Keratinocyte (primary cell): ENCODE measurements at regions not wholly inside any gene's neighbourhood (a gene's known extent, or its start where the extent isn't known, plus 50 kb on each side); places are given as distances from the start of the nearest gene placed in this dataset.
A peak's percentile ranks its signal among the peaks of the same experiment; 100 is the strongest.

Source experiments
- DNase-seq: peaks from one replicate; pipeline ENCODE4 v3.0.0-alpha.2; 2011; ENCODE audit warnings: low read depth, missing footprints, low spot score
- FAIRE-seq: peaks from 2 replicates; lab custom pipeline; 2011; peaks lifted over from hg19 to GRCh38; lab: Jason Lieb, UNC
- H2AFZ ChIP-seq: 2 replicates; pipeline ENCODE4 v1.6.0; 2012; ENCODE audit warnings: low read length, control low read depth, inconsistent platforms; ENCODE audit not compliant: control insufficient read depth
- H3K27ac ChIP-seq: 2 replicates; pipeline ENCODE4 v1.5.1; 2011; ENCODE audit warnings: low read length; ENCODE audit not compliant: control insufficient read depth, insufficient read depth
- H3K27me3 ChIP-seq: 3 replicates; pipeline ENCODE4 v1.6.0; 2011; ENCODE audit warnings: low read length; ENCODE audit not compliant: control insufficient read depth, insufficient read depth; ENCODE audit errors: extremely low read depth
- H3K36me3 ChIP-seq, 2 experiments: 2 replicates in 1 of 2; 3 replicates in 1 of 2; pipeline ENCODE4 v1.5.1; 2011; ENCODE audit warnings: low read length in 2 of 2, mild to moderate bottlenecking in 1 of 2; ENCODE audit not compliant: control insufficient read depth in 2 of 2, insufficient read depth in 2 of 2; ENCODE audit errors: extremely low read depth in 1 of 2
- H3K4me1 ChIP-seq: 3 replicates; pipeline ENCODE4 v1.5.1; 2011; ENCODE audit warnings: low read length; ENCODE audit not compliant: control insufficient read depth, insufficient read depth; ENCODE audit errors: extremely low read depth
- H3K4me2 ChIP-seq: 3 replicates; pipeline ENCODE4 v1.6.0; 2011; ENCODE audit warnings: low read depth, low read length; ENCODE audit not compliant: control insufficient read depth, insufficient read depth; ENCODE audit errors: extremely low read depth
- H3K4me3 ChIP-seq, 3 experiments: fragments of 200-600 bp in 1 of 3; sonication (generic) in 1 of 3; 2 replicates in 2 of 3; 3 replicates in 1 of 3; pipeline ENCODE4 v1.5.1; 2011 to 2016; ENCODE audit warnings: low read length in 3 of 3, mild to moderate bottlenecking in 3 of 3, control low read depth in 2 of 3, inconsistent platforms in 1 of 3, low read depth in 1 of 3, mixed read lengths in 1 of 3, mixed run types in 1 of 3, moderate library complexity in 1 of 3; ENCODE audit not compliant: control insufficient read depth in 2 of 3, insufficient read depth in 2 of 3; ENCODE audit errors: extremely low read depth in 1 of 3
- H3K79me2 ChIP-seq: 2 replicates; pipeline ENCODE4 v1.6.0; 2012; ENCODE audit warnings: low read length; ENCODE audit not compliant: control insufficient read depth, insufficient read depth
- H3K9ac ChIP-seq: 3 replicates; pipeline ENCODE4 v1.6.0; 2011; ENCODE audit warnings: low read length; ENCODE audit not compliant: control insufficient read depth, insufficient read depth; ENCODE audit errors: extremely low read depth
- H3K9me1 ChIP-seq: 3 replicates; pipeline ENCODE4 v1.6.0; 2011; ENCODE audit warnings: low read length; ENCODE audit not compliant: control insufficient read depth, insufficient read depth; ENCODE audit errors: extremely low read depth
- H3K9me3 ChIP-seq: 2 replicates; pipeline ENCODE4 v1.5.1; 2012; ENCODE audit warnings: low read depth, low read length; ENCODE audit not compliant: control insufficient read depth
- H4K20me1 ChIP-seq: 3 replicates; pipeline ENCODE4 v1.6.0; 2011; ENCODE audit warnings: low read length; ENCODE audit not compliant: control insufficient read depth, insufficient read depth; ENCODE audit errors: extremely low read depth
- EZH2 ChIP-seq: IDR thresholded peaks from one replicate; pipeline ENCODE4 v1.6.1; 2012; ENCODE audit warnings: inconsistent platforms, mild to moderate bottlenecking, low read length, moderate library complexity
- dilution Hi-C: fragments of 300-500 bp; cut with MboI; formaldehyde crosslinking; loops from one replicate; pipeline ENCODE4 v1.7.0; 2020; ENCODE audit warnings: low sequenced_read_pairs; ENCODE audit not compliant: extremely low pct_ligation_motif_present
- TF ChIP-seq, protein P1 (sequence below), 3 experiments: IDR thresholded peaks in 1 of 3; conservative IDR thresholded peaks in 1 of 3; optimal IDR thresholded peaks in 1 of 3; 2 replicates in 2 of 3; 3 replicates in 1 of 3; pipeline versions ENCODE3 to v1.5.1; 2011; ENCODE audit warnings: low read length in 3 of 3, mild to moderate bottlenecking in 3 of 3, moderate library complexity in 2 of 3, control low read depth in 1 of 3, inconsistent platforms in 1 of 3; ENCODE audit not compliant: insufficient read depth in 2 of 3; ENCODE audit errors: extremely low read depth in 1 of 3

DNA sequence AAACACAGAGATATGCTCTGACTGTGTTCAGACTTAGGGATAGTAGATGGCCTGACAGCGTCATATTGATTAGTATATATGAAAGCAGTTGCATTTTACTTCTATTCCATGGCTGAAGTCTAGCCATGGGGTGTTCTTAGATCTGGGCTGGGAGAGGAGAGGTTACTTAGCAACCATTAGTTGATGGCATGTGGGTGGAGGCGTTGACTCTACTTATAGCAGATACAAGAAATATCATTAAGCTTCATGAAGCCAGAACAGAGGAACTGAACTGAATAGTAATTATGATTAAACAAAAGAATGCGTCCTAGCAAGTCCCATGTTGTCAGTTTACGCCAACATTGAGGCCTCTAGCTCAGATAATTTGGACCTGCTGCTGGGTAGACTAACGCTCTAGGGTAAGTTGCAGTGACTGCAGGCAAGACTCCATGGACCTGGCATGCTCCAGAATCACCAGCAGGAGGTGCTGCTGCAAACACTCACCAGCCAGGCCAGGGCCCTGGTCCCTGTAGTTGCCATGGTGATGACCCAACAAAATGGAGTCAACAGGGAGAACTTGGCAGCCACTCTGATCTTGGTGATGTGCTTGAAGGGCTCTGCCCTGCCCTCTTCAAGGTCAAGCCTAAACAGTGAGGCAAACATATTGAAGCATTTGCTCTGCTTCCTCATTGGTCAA is 477.3 kb downstream of the PREX1 start:
- no peaks in the 10 kb centered on the region for H3K79me2 ChIP-seq
- no peak overlapping the region for H3K27ac ChIP-seq
- H3K4me3 ChIP-seq, result no peak overlapping the region
- no peak for DNase-seq
- no peaks in the 10 kb centered on the region for H3K9me1 ChIP-seq
- H2AFZ ChIP-seq, result no peak overlapping the region
- TF ChIP-seq, protein P1, sequence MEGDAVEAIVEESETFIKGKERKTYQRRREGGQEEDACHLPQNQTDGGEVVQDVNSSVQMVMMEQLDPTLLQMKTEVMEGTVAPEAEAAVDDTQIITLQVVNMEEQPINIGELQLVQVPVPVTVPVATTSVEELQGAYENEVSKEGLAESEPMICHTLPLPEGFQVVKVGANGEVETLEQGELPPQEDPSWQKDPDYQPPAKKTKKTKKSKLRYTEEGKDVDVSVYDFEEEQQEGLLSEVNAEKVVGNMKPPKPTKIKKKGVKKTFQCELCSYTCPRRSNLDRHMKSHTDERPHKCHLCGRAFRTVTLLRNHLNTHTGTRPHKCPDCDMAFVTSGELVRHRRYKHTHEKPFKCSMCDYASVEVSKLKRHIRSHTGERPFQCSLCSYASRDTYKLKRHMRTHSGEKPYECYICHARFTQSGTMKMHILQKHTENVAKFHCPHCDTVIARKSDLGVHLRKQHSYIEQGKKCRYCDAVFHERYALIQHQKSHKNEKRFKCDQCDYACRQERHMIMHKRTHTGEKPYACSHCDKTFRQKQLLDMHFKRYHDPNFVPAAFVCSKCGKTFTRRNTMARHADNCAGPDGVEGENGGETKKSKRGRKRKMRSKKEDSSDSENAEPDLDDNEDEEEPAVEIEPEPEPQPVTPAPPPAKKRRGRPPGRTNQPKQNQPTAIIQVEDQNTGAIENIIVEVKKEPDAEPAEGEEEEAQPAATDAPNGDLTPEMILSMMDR (optimal IDR thresholded peaks at IDR 0.05 in 1 of 3, IDR thresholded peaks at IDR 0.05 in 1 of 3, conservative IDR thresholded peaks at IDR 0.05 in 1 of 3; ENCODE audit: extremely low read depth in 1 of 3, insufficient read depth in 2 of 3, low read length in 3 of 3), result peak; percentile 17 to 44 (median 37)
- TF ChIP-seq EZH2, result no peak
- no peaks in the 10 kb centered on the region for H3K9me3 ChIP-seq
- no peak overlapping the region for H3K4me2 ChIP-seq
- no peak for FAIRE-seq
- dilution Hi-C loops, result no loop called here
- no peaks in the 10 kb centered on the region for H3K4me1 ChIP-seq
- H3K9ac ChIP-seq, result no peak overlapping the region
- H3K36me3 ChIP-seq, result no peaks in the 10 kb centered on the region
- no peaks in the 10 kb centered on the region for H4K20me1 ChIP-seq
- peaks cover 4% of the 10 kb centered on the region for H3K27me3 ChIP-seq

DNA sequence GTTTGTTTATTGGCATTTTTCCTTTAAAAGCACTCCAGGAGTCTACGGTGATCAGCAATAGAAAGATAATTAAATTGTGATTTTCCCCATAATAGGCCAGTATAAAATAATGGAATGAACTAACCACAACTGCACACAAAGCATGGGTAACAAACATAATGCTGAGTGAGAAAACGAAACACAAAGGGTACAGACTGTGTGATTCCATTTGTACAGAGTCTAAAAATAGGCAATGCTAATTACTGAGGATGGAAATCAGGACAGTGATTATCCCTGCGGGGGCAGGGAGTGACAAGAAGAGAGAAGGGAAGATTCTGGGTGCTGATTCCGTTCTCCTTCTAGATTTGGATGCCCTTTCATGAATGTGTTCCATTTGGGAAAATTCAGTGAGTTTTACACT is 478.1 kb downstream of the PREX1 start:
- Histone ChIP-seq H3K9me3 (no peaks in the 10 kb centered on the region), H3K27ac (no peak overlapping the region), H3K36me3 (no peaks in the 10 kb centered on the region), H3K4me2 (no peak overlapping the region), H3K79me2 (no peaks in the 10 kb centered on the region), H2AFZ (no peak overlapping the region), H3K9ac (no peak overlapping the region), H3K4me3 (no peak overlapping the region), H3K9me1 (no peaks in the 10 kb centered on the region), H3K4me1 (no peaks in the 10 kb centered on the region), H3K27me3 (peaks cover 4% of the 10 kb centered on the region), H4K20me1 (no peaks in the 10 kb centered on the region)
- TF ChIP-seq, protein P1 (optimal IDR thresholded peaks at IDR 0.05 in 1 of 3, IDR thresholded peaks at IDR 0.05 in 1 of 3, conservative IDR thresholded peaks at IDR 0.05 in 1 of 3; ENCODE audit: extremely low read depth in 1 of 3, insufficient read depth in 2 of 3, low read length in 3 of 3), result no peak
- TF ChIP-seq EZH2, result no peak
- dilution Hi-C loops, result no loop called here
- FAIRE-seq, result no peak
- DNase-seq, result no peak
